ENCODE measurements at regions not wholly inside any gene's neighbourhood (a gene's known extent, or its start where the extent isn't known, plus 50 kb on each side); places are given as distances from the start of the nearest gene placed in this dataset.

GRCh38 chr20:1803061-1803931 lies 91.9 kb upstream of the SIRPA start:
- TF ChIP-seq, protein P1, sequence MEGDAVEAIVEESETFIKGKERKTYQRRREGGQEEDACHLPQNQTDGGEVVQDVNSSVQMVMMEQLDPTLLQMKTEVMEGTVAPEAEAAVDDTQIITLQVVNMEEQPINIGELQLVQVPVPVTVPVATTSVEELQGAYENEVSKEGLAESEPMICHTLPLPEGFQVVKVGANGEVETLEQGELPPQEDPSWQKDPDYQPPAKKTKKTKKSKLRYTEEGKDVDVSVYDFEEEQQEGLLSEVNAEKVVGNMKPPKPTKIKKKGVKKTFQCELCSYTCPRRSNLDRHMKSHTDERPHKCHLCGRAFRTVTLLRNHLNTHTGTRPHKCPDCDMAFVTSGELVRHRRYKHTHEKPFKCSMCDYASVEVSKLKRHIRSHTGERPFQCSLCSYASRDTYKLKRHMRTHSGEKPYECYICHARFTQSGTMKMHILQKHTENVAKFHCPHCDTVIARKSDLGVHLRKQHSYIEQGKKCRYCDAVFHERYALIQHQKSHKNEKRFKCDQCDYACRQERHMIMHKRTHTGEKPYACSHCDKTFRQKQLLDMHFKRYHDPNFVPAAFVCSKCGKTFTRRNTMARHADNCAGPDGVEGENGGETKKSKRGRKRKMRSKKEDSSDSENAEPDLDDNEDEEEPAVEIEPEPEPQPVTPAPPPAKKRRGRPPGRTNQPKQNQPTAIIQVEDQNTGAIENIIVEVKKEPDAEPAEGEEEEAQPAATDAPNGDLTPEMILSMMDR (IDR thresholded peaks at IDR 0.05) = no peak
- TF ChIP-seq POLR2A (IDR thresholded peaks at IDR 0.05) = no peak
